ENCODE measurements at regions not wholly inside any gene's neighbourhood (a gene's known extent, or its start where the extent isn't known, plus 50 kb on each side); places are given as distances from the start of the nearest gene placed in this dataset.

DNA sequence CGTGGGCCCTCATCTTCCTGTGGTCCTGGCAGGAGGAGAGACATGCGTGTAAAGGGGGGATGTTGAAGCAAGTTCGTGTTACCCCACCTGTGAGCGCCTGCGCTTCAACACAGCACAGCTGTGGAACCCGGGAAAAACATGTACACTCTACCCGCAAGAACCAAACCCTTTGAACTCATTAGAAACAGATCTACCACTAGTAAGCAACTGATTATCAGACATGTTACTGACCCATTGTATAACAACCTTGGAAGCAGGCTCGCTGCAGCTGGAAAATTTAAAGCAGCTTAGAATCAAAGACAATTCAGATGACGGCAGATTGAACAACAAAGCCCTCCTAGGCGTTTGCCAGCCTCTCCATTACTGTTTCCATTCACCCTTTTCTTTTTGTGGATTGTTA lies 771.7 kb upstream of the SALL3 start (continued):
- TF ChIP-seq, protein P1, sequence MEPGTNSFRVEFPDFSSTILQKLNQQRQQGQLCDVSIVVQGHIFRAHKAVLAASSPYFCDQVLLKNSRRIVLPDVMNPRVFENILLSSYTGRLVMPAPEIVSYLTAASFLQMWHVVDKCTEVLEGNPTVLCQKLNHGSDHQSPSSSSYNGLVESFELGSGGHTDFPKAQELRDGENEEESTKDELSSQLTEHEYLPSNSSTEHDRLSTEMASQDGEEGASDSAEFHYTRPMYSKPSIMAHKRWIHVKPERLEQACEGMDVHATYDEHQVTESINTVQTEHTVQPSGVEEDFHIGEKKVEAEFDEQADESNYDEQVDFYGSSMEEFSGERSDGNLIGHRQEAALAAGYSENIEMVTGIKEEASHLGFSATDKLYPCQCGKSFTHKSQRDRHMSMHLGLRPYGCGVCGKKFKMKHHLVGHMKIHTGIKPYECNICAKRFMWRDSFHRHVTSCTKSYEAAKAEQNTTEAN (CRISPR knock-in tag; conservative IDR thresholded peaks at IDR 0.05): no peak
- TF ChIP-seq MAF1 (CRISPR knock-in tag; IDR thresholded peaks at IDR 0.05; ENCODE audit: borderline replicate concordance): no peak
- no peak for TF ChIP-seq ZNF432 (CRISPR knock-in tag; IDR thresholded peaks at IDR 0.05; ENCODE audit: borderline replicate concordance)

DNA sequence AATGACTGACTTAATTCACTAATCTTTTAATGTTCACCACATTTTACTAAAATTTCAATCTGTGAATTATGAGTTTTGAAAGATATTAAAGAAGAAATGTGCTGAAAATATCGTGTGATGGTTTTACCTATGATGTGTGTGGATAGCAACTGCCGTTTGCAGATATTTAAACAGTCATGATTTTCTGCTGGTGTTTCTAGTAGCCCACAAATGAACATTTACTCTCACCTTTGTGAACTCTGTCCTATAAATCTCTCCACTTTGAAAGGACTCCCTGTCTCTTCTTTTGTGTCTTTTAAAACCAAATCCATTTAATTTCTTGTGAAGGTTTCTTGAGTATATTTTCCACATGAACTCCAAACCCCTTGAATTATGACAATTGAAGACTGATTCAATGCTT lies 771.2 kb upstream of the SALL3 start:
- intact Hi-C loops (cut with micrococcal nuclease; ENCODE audit: unreplicated experiment) (no loop called here), in situ Hi-C loops (cut with HindIII; ENCODE audit: extremely low pct_ligation_motif_present, low pct_unique_long_range_greater_than_20kb) (no loop called here)
- POLR2A ChIA-PET: no interaction called here
- no TSS peak for BruUV-seq (replicated peaks)
- Histone ChIP-seq H3K79me2 (ENCODE audit: insufficient read depth, low read length) (no peaks in the 10 kb centered on the region), H2AFZ (ENCODE audit: low read length) (no peak overlapping the region), H3K27ac (ENCODE audit: extremely low read length, insufficient read depth, low read length) (no peak overlapping the region), H3K4me3 (replicated peaks in 1 of 3; ENCODE audit: insufficient read depth in 1 of 3, low read depth in 2 of 3, low read length in 3 of 3) (no peak overlapping the region), H3K36me3 (replicated peaks in 1 of 2; ENCODE audit: control insufficient read depth in 1 of 2, insufficient read depth in 2 of 2, low read length in 2 of 2) (no peaks in the 10 kb centered on the region), H3K9me3 (ENCODE audit: low read length) (no peaks in the 10 kb centered on the region), H3K4me1 (ENCODE audit: insufficient read depth, low read length) (no peaks in the 10 kb centered on the region), H4K20me1 (ENCODE audit: insufficient read depth, low read length) (no peaks in the 10 kb centered on the region), H3K27me3 (ENCODE audit: control insufficient read depth in 1 of 2, insufficient read depth in 2 of 2, low read length in 2 of 2) (peaks cover 0 to 1% of the 10 kb centered on the region in 2 experiments; a peak in 1 of 5 replicates), H3K9ac (ENCODE audit: insufficient read depth, low read depth, low read length) (no peak overlapping the region), H3K4me2 (ENCODE audit: low read depth, low read length) (no peak overlapping the region)
- WGBS (ENCODE audit: low lambda C conversion rate): 0% methylated on average over 2 of the region's 2 CpGs
- DNase-seq (ENCODE audit: low spot score): no peak
- CTCF ChIA-PET (ENCODE audit: low intra/inter-chr PET ratio, low total read pairs): no interaction called here
- TF ChIP-seq NR3C1 (CRISPR knock-in tag; IDR thresholded peaks at IDR 0.05) (no peak), HNRNPH1 (optimal IDR thresholded peaks at IDR 0.05; ENCODE audit: low read depth, low read length) (no peak), ZNF350 (CRISPR knock-in tag; IDR thresholded peaks at IDR 0.05; ENCODE audit: borderline replicate concordance, low read depth) (no peak), FOSL2 (CRISPR knock-in tag; IDR thresholded peaks at IDR 0.05) (no peak), ZNF607 (CRISPR knock-in tag; IDR thresholded peaks at IDR 0.05; ENCODE audit: borderline replicate concordance) (no peak), NFKB2 (CRISPR knock-in tag; IDR thresholded peaks at IDR 0.05; ENCODE audit: borderline replicate concordance) (no peak), ZNF460 (CRISPR knock-in tag; IDR thresholded peaks at IDR 0.05; ENCODE audit: borderline replicate concordance) (no peak), ZNF703 (CRISPR knock-in tag; IDR thresholded peaks at IDR 0.05; ENCODE audit: borderline replicate concordance) (no peak), ZNF660 (CRISPR knock-in tag; IDR thresholded peaks at IDR 0.05; ENCODE audit: borderline replicate concordance, low read depth) (no peak), SIN3B (IDR thresholded peaks at IDR 0.05; ENCODE audit: low read length) (no peak), ZNF326 (CRISPR knock-in tag; IDR thresholded peaks at IDR 0.05; ENCODE audit: borderline replicate concordance) (no peak), ZNF619 (CRISPR knock-in tag; IDR thresholded peaks at IDR 0.05) (no peak), SKI (IDR thresholded peaks at IDR 0.05; ENCODE audit: partially characterized antibody) (no peak), MLLT10 (CRISPR knock-in tag; IDR thresholded peaks at IDR 0.05) (no peak), ZNF773 (CRISPR knock-in tag; IDR thresholded peaks at IDR 0.05; ENCODE audit: borderline replicate concordance) (no peak), ZNF230 (CRISPR knock-in tag; IDR thresholded peaks at IDR 0.05) (no peak)
- TF ChIP-seq, protein P2, sequence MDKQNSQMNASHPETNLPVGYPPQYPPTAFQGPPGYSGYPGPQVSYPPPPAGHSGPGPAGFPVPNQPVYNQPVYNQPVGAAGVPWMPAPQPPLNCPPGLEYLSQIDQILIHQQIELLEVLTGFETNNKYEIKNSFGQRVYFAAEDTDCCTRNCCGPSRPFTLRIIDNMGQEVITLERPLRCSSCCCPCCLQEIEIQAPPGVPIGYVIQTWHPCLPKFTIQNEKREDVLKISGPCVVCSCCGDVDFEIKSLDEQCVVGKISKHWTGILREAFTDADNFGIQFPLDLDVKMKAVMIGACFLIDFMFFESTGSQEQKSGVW (CRISPR knock-in tag; IDR thresholded peaks at IDR 0.05; ENCODE audit: borderline replicate concordance): no peak
- TF ChIP-seq, protein P3, sequence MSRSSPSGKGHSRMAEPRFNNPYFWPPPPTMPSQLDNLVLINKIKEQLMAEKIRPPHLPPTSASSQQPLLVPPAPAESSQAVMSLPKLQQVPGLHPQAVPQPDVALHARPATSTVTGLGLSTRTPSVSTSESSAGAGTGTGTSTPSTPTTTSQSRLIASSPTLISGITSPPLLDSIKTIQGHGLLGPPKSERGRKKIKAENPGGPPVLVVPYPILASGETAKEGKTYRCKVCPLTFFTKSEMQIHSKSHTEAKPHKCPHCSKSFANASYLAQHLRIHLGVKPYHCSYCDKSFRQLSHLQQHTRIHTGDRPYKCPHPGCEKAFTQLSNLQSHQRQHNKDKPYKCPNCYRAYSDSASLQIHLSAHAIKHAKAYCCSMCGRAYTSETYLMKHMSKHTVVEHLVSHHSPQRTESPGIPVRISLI (CRISPR knock-in tag; IDR thresholded peaks at IDR 0.05; ENCODE audit: borderline replicate concordance): no peak
- TF ChIP-seq, protein P4, sequence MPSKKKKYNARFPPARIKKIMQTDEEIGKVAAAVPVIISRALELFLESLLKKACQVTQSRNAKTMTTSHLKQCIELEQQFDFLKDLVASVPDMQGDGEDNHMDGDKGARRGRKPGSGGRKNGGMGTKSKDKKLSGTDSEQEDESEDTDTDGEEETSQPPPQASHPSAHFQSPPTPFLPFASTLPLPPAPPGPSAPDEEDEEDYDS (CRISPR knock-in tag; IDR thresholded peaks at IDR 0.05): no peak
- ATAC-seq: no peak
- FAIRE-seq: no peak

Data from HepG2 (cell line).